Epithelial cell of esophagus (primary cell): ENCODE measurements at regions not wholly inside any gene's neighbourhood (a gene's known extent, or its start where the extent isn't known, plus 50 kb on each side); places are given as distances from the start of the nearest gene placed in this dataset.

Source experiments
- DNase-seq: peaks from one replicate; pipeline ENCODE4 v3.0.0; 2010; ENCODE audit warnings: low read depth
- H3K4me3 ChIP-seq: 2 replicates; pipeline ENCODE4 v1.5.1; 2011; ENCODE audit warnings: mild to moderate bottlenecking, low read length, control low read depth
- CTCF ChIP-seq: IDR thresholded peaks from 2 replicates; pipeline ENCODE4 v1.5.1; 2011; ENCODE audit warnings: low read depth, mild to moderate bottlenecking, low read length, control low read depth, inconsistent platforms; ENCODE audit not compliant: insufficient read depth; ENCODE audit errors: missing control alignments

- no peak for DNase-seq
- no peak overlapping the region for H3K4me3 ChIP-seq
- no peak for TF ChIP-seq CTCF
These were observed 178.7 kb upstream of the RUNX1 start for GRCh38 chr21:35227786-35228185.

GRCh38 chr21:35226968-35227744 is 178.1 kb upstream of the RUNX1 start:
- H3K4me3 ChIP-seq = no peak overlapping the region
- no peak for DNase-seq
- TF ChIP-seq CTCF = no peak

GRCh38 chr21:35226328-35226727 is 177.2 kb upstream of the RUNX1 start:
- no peak for TF ChIP-seq CTCF
- no peak for DNase-seq

GRCh38 chr21:35225573-35225972 is 176.5 kb upstream of the RUNX1 start:
- no peak overlapping the region for H3K4me3 ChIP-seq
- no peak for DNase-seq
- TF ChIP-seq CTCF = no peak

More at GRCh38 chr21:35226328-35226727, 177.2 kb upstream of the RUNX1 start:
- no peak overlapping the region for H3K4me3 ChIP-seq

- no peak overlapping the region for H3K4me3 ChIP-seq
- DNase-seq = no peak
- no peak for TF ChIP-seq CTCF
These were observed 174.5 kb upstream of the RUNX1 start for GRCh38 chr21:35223480-35224156.

GRCh38 chr21:35222541-35222941 is 173.4 kb upstream of the RUNX1 start:
- TF ChIP-seq CTCF = no peak
- H3K4me3 ChIP-seq = no peak overlapping the region
- no peak for DNase-seq

GRCh38 chr21:35222021-35222420 is 172.9 kb upstream of the RUNX1 start:
- peak; percentile 32 for DNase-seq
- TF ChIP-seq CTCF = no peak
- no peak overlapping the region for H3K4me3 ChIP-seq
